ENCODE measurements at regions not wholly inside any gene's neighbourhood (a gene's known extent, or its start where the extent isn't known, plus 50 kb on each side); places are given as distances from the start of the nearest gene placed in this dataset.

DNA sequence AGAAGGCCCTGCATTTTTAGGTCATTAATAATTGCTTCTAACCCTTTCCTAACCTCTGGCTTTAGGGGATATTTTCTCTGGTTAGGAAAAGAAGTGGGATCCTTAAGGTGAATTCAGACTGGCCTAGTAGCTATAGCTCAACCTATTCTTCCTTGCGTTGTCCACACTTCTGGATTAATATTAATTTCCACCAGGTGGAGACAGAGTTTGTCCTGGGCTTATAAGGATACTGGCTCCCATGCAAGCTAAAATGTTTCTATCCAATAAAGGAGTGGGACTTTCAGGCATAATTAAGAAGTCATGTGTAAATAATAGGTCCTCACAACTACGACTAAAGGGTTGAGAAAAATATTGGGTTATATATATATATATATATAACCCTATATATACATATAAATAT, 860.0 kb upstream of the POU3F4 start:
- no peaks in the 10 kb centered on the region for H3K36me3 Mint-ChIP-seq (ENCODE audit: low read depth)
- H3K4me1 Mint-ChIP-seq (ENCODE audit: low read depth) = no peaks in the 10 kb centered on the region
- TF ChIP-seq, protein P1, sequence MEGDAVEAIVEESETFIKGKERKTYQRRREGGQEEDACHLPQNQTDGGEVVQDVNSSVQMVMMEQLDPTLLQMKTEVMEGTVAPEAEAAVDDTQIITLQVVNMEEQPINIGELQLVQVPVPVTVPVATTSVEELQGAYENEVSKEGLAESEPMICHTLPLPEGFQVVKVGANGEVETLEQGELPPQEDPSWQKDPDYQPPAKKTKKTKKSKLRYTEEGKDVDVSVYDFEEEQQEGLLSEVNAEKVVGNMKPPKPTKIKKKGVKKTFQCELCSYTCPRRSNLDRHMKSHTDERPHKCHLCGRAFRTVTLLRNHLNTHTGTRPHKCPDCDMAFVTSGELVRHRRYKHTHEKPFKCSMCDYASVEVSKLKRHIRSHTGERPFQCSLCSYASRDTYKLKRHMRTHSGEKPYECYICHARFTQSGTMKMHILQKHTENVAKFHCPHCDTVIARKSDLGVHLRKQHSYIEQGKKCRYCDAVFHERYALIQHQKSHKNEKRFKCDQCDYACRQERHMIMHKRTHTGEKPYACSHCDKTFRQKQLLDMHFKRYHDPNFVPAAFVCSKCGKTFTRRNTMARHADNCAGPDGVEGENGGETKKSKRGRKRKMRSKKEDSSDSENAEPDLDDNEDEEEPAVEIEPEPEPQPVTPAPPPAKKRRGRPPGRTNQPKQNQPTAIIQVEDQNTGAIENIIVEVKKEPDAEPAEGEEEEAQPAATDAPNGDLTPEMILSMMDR (IDR thresholded peaks at IDR 0.05) = peak; percentile 54
- no peak for DNase-seq (ENCODE audit: low spot score)
- no peaks in the 10 kb centered on the region for H3K27me3 Mint-ChIP-seq (ENCODE audit: low read depth)
- H3K27ac Mint-ChIP-seq (ENCODE audit: unreplicated experiment) = no peak overlapping the region
- no peak overlapping the region for H3K4me3 Mint-ChIP-seq (ENCODE audit: unreplicated experiment)
- peaks cover 50% of the 10 kb centered on the region for H3K9me3 Mint-ChIP-seq (ENCODE audit: low read depth)

DNA sequence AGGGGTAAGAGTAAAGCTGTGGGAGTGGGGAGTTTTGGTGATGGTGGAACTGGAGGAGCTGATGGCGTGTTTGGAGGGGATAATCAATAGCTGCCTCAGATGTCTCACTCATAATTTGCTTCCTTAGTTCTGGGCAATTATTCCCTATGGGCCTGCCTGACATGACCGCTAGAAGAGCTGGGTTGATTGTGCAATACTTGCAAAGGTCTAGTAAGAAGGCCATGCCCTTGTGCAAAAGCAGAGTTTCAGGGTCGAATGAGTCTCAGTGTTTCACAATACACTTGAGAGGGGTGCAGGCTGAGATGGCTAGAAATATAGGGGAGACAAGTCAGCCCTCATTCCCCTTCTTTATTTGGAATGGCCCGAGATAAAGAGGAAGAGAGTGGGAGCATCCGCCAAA, 858.4 kb upstream of the POU3F4 start:
- no peak for DNase-seq (ENCODE audit: low spot score)
- H3K36me3 Mint-ChIP-seq (ENCODE audit: low read depth) = no peaks in the 10 kb centered on the region
- no peaks in the 10 kb centered on the region for H3K4me1 Mint-ChIP-seq (ENCODE audit: low read depth)
- TF ChIP-seq, protein P1 (IDR thresholded peaks at IDR 0.05) = no peak
- no peak overlapping the region for H3K4me3 Mint-ChIP-seq (ENCODE audit: unreplicated experiment)
- peaks cover 44% of the 10 kb centered on the region for H3K9me3 Mint-ChIP-seq (ENCODE audit: low read depth)
- no peak overlapping the region for H3K27ac Mint-ChIP-seq (ENCODE audit: unreplicated experiment)
- no peaks in the 10 kb centered on the region for H3K27me3 Mint-ChIP-seq (ENCODE audit: low read depth)

DNA sequence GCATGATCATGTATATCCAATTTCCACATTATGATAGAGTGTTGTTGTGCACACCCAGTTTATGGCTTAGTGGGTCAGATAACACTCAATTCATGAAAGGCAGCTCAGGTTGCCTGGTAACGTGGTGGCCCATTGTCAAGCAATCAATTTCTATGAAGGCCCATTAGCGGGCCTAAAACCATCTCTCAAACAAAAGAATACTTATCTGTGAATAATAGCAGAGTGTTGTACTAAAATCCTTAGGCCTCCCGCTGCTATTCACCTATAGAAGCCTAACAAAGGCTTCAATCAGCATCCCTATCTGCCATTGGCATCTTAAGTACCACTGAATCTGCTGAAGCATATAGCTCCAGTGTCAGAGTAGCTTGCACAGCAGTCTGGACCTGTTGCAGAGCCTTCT, 849.6 kb upstream of the POU3F4 start:
- H3K9me3 Mint-ChIP-seq (ENCODE audit: low read depth) = peaks cover 53% of the 10 kb centered on the region
- TF ChIP-seq, protein P1 (IDR thresholded peaks at IDR 0.05) = no peak

DNA sequence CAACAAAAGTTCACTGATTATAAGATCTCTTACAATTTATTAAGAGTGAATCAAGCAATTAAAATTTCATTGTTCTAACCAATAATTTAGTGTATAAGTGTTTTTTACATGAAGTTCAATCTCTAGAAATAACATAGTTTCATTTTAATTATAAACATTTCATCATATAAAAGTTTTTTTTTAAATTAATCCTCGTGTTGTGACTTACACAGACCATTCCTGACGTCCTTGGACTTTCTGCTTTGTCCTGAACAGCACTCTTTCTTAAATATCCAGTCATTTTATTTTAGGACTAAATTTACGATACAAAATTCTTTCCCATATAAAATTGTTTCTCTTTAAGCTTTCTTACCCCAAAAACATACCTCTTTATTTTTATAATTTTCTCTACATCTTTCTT, 841.7 kb upstream of the POU3F4 start:
- TF ChIP-seq, protein P1 (IDR thresholded peaks at IDR 0.05) = no peak
- Mint-ChIP-seq H3K4me3 (ENCODE audit: unreplicated experiment) (no peak overlapping the region), H3K27ac (ENCODE audit: unreplicated experiment) (no peak overlapping the region)

More for the DNA sequence above, 849.6 kb upstream of the POU3F4 start:
- no peak for DNase-seq (ENCODE audit: low spot score)
- Mint-ChIP-seq H3K4me1 (ENCODE audit: low read depth) (no peaks in the 10 kb centered on the region), H3K27ac (ENCODE audit: unreplicated experiment) (no peak overlapping the region), H3K4me3 (ENCODE audit: unreplicated experiment) (no peak overlapping the region), H3K36me3 (ENCODE audit: low read depth) (no peaks in the 10 kb centered on the region), H3K27me3 (ENCODE audit: low read depth) (no peaks in the 10 kb centered on the region)

DNA sequence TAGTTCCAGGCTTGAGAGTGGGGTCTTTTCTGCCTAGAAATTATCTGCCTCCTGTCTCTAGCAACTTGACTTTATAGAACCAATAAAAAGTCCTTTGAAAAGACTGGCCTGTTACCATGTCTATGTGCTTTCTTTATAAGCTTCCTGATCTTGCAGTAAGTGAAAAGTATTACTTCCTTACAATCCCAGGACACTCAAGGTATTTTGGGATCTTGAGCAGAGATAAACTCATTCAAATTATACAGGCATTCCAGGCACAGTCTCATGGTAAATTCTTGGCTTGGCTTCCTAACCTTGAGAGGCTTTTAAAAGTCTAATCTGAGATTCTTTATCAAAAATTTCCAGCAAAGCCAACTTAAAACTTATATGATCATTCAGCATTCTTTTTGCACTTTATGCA, 833.0 kb upstream of the POU3F4 start:
- H3K9me3 Mint-ChIP-seq (ENCODE audit: low read depth) = peaks cover 18% of the 10 kb centered on the region
- no peak for DNase-seq (ENCODE audit: low spot score)
- no peak overlapping the region for H3K27ac Mint-ChIP-seq (ENCODE audit: unreplicated experiment)
- H3K4me1 Mint-ChIP-seq (ENCODE audit: low read depth) = no peaks in the 10 kb centered on the region
- TF ChIP-seq, protein P1 (IDR thresholded peaks at IDR 0.05) = no peak
- no peaks in the 10 kb centered on the region for H3K36me3 Mint-ChIP-seq (ENCODE audit: low read depth)
- no peaks in the 10 kb centered on the region for H3K27me3 Mint-ChIP-seq (ENCODE audit: low read depth)
- H3K4me3 Mint-ChIP-seq (ENCODE audit: unreplicated experiment) = no peak overlapping the region

More for the DNA sequence above, 841.7 kb upstream of the POU3F4 start:
- no peaks in the 10 kb centered on the region for H3K36me3 Mint-ChIP-seq (ENCODE audit: low read depth)
- peaks cover 32% of the 10 kb centered on the region for H3K9me3 Mint-ChIP-seq (ENCODE audit: low read depth)
- H3K27me3 Mint-ChIP-seq (ENCODE audit: low read depth) = no peaks in the 10 kb centered on the region
- H3K4me1 Mint-ChIP-seq (ENCODE audit: low read depth) = no peaks in the 10 kb centered on the region
- DNase-seq (ENCODE audit: low spot score) = no peak
